ENCODE measurements at regions not wholly inside any gene's neighbourhood (a gene's known extent, or its start where the extent isn't known, plus 50 kb on each side); places are given as distances from the start of the nearest gene placed in this dataset.
A peak's percentile ranks its signal among the peaks of the same experiment; 100 is the strongest.

DNA sequence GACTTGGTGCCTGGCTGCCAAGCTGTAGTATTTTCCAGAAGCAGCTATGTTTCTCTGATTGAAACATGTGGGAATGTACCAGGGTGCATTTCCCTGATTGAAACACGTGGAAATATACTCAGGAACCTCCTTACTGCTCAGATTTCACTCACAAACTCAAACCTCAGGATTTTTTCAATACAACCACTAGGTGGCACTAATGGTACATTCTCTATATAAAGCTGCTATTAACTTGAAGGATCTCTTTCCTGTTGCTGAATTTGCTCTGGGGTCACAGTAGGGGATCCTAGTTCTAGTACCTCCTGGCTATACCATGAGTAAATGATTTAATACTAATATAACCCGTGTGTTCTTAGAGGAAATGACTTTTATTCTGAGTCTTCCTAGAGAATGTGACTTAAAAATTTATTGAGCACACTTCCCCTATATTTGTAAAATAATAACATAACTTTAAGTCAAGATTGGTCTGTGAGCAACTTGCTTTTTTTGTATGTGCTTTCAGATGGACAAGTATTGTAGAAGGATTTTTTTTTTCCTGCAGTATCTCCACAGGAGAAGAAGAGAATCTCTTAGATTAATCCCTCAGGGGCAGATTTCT is 173.8 kb upstream of the MIS18BP1 start:
- Histone ChIP-seq H3K9ac (no peak overlapping the region), H3K4me3 (no peak overlapping the region), H3K9me3 (ENCODE audit: low read depth) (no peaks in the 10 kb centered on the region), H2AFZ (no peak overlapping the region), H3K36me3 (ENCODE audit: low read depth) (no peaks in the 10 kb centered on the region), H3K4me2 (ENCODE audit: unreplicated experiment) (no peak overlapping the region), H3K27ac (no peak overlapping the region), H3K79me2 (ENCODE audit: insufficient read depth) (no peaks in the 10 kb centered on the region), H3K9me2 (ENCODE audit: insufficient read depth) (no peaks in the 10 kb centered on the region), H3K4me1 (ENCODE audit: insufficient read depth) (no peaks in the 10 kb centered on the region), H3K27me3 (replicated peaks; ENCODE audit: insufficient read depth) (no peaks in the 10 kb centered on the region), H3F3A (ENCODE audit: insufficient read depth) (no peaks in the 10 kb centered on the region), H4K20me1 (ENCODE audit: insufficient read depth) (no peaks in the 10 kb centered on the region)
- in situ Hi-C loops (cut with MboI), result no loop called here
- 0 to 1% methylated on average over 2 of the region's 2 CpGs for WGBS, 2 experiments (ENCODE audit: low coverage in 1 of 2, low lambda C conversion rate in 2 of 2, missing lambda C conversion rate in 2 of 2)
- peak; percentile 49 for DNase-seq
- TF ChIP-seq EZH2 (IDR thresholded peaks at IDR 0.05; ENCODE audit: insufficient read depth, poor library complexity, severe bottlenecking), result no peak

DNA sequence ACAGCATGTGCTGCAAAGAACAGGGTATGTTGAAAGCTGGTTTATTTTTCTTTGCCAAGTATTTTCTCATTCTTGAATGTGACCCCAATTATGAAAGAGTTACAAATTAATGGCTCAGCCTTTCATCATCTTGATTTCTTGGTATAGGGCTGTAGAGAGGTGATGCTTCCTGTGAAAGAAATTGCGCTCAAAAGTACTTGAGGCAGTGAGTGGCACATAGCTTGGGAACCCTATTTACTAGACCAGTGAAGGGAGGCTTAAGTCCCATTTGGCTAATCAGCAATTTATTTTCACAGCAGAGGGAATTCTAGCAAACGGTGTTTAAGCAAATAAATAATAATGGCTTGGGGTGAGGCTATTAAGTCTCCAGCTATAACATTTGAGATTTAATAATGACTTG is 153.9 kb upstream of the MIS18BP1 start:
- in situ Hi-C loops (cut with MboI), result no loop called here
- 23 to 43% methylated on average over 2 of the region's 2 CpGs for WGBS, 2 experiments (ENCODE audit: low coverage in 1 of 2, low lambda C conversion rate in 2 of 2, missing lambda C conversion rate in 2 of 2)

DNA sequence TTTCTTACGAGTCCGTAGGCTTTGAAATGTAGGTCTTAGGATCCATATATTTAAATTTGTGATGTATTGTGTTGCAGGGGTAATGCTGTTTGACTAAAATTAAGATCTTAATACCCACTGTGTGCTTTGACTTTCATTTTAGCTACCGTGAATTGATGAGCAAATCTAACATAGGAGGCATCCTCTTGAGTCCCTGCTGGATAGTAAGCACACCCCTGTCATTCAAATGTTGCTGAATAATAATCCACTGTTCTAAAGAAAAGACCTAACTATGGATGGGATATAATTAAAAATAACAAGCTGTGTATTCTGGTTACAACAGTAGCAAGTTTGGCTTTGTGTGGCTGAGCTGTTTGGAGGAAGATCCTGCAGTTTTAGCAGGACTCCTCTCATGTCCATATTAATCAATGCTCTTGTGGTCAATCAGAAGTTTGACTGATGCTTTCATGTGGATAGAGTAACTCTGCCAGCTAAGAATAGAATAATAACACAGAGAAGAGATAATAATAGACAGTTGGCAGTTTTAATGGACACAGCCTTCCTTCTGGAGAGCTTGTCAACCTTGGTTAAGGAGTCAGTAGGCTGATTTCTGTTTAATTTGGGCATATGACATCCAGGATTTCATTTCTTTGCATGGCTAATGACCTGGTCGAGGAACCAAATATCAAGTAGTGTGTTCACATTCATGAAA is 148.1 kb upstream of the MIS18BP1 start:
- Histone ChIP-seq H3K4me3 (no peak overlapping the region), H2AFZ (no peak overlapping the region), H3K9me3 (ENCODE audit: low read depth) (no peaks in the 10 kb centered on the region), H3K4me1 (ENCODE audit: insufficient read depth) (no peaks in the 10 kb centered on the region), H3K27me3 (replicated peaks; ENCODE audit: insufficient read depth) (no peaks in the 10 kb centered on the region), H3K79me2 (ENCODE audit: insufficient read depth) (no peaks in the 10 kb centered on the region), H4K20me1 (ENCODE audit: insufficient read depth) (no peaks in the 10 kb centered on the region), H3K27ac (no peak overlapping the region), H3F3A (ENCODE audit: insufficient read depth) (no peaks in the 10 kb centered on the region), H3K36me3 (ENCODE audit: low read depth) (no peaks in the 10 kb centered on the region), H3K4me2 (ENCODE audit: unreplicated experiment) (no peak overlapping the region), H3K9me2 (ENCODE audit: insufficient read depth) (no peaks in the 10 kb centered on the region), H3K9ac (no peak overlapping the region)
- TF ChIP-seq EZH2 (IDR thresholded peaks at IDR 0.05; ENCODE audit: insufficient read depth, poor library complexity, severe bottlenecking) (no peak), EZH2phosphoT487 (IDR thresholded peaks at IDR 0.05; ENCODE audit: insufficient read depth, low read depth) (no peak)
- no peak for DNase-seq
- WGBS, 2 experiments (ENCODE audit: low coverage in 1 of 2, low lambda C conversion rate in 2 of 2, missing lambda C conversion rate in 2 of 2), result 7 to 9% methylated on average over 4 of the region's 4 CpGs
- in situ Hi-C loops (cut with MboI), result no loop called here

More for the DNA sequence above, 153.9 kb upstream of the MIS18BP1 start:
- Histone ChIP-seq H3K9me3 (ENCODE audit: low read depth) (no peaks in the 10 kb centered on the region), H3K27ac (no peak overlapping the region), H3F3A (ENCODE audit: insufficient read depth) (no peaks in the 10 kb centered on the region), H4K20me1 (ENCODE audit: insufficient read depth) (no peaks in the 10 kb centered on the region), H3K9me2 (ENCODE audit: insufficient read depth) (no peaks in the 10 kb centered on the region), H3K4me1 (ENCODE audit: insufficient read depth) (no peaks in the 10 kb centered on the region), H3K4me3 (no peak overlapping the region), H3K79me2 (ENCODE audit: insufficient read depth) (no peaks in the 10 kb centered on the region), H3K27me3 (replicated peaks; ENCODE audit: insufficient read depth) (no peaks in the 10 kb centered on the region), H3K9ac (no peak overlapping the region), H3K4me2 (ENCODE audit: unreplicated experiment) (no peak overlapping the region), H2AFZ (no peak overlapping the region), H3K36me3 (ENCODE audit: low read depth) (no peaks in the 10 kb centered on the region)
- DNase-seq, result no peak
- no peak for TF ChIP-seq EZH2 (IDR thresholded peaks at IDR 0.05; ENCODE audit: insufficient read depth, poor library complexity, severe bottlenecking)

DNA sequence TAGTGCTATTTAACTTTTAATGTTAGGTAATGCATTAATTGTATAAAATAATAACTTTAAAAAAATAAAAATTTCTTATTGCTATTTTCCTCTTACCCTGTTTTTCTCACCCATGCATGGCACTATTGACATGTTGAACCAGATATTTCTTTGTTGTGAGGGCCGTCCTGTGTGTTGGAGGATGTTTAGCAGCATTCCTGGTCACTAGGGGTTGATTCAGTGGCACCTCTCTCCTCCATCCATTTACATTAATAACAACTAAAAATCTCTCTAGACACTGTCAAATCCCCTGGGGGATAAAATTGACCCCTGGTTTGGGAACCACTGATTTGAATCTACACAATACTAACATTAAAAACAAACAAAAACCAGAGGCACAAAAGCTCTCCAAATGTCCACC is 147.5 kb upstream of the MIS18BP1 start:
- H3K4me2 ChIP-seq (ENCODE audit: unreplicated experiment), result no peak overlapping the region
- no peak overlapping the region for H2AFZ ChIP-seq
- H3K9me3 ChIP-seq (ENCODE audit: low read depth), result no peaks in the 10 kb centered on the region
- H3K79me2 ChIP-seq (ENCODE audit: insufficient read depth), result no peaks in the 10 kb centered on the region
- H3F3A ChIP-seq (ENCODE audit: insufficient read depth), result no peaks in the 10 kb centered on the region
- H3K4me3 ChIP-seq, result no peak overlapping the region
- WGBS, 2 experiments (ENCODE audit: low coverage in 1 of 2, low lambda C conversion rate in 2 of 2, missing lambda C conversion rate in 2 of 2), result 0 to 6% methylated on average over 1 of the region's 1 CpG
- no peak overlapping the region for H3K9ac ChIP-seq
- H3K36me3 ChIP-seq (ENCODE audit: low read depth), result no peaks in the 10 kb centered on the region
- in situ Hi-C loops (cut with MboI), result no loop called here
- H3K27me3 ChIP-seq (replicated peaks; ENCODE audit: insufficient read depth), result no peaks in the 10 kb centered on the region
- H3K4me1 ChIP-seq (ENCODE audit: insufficient read depth), result no peaks in the 10 kb centered on the region
- H3K9me2 ChIP-seq (ENCODE audit: insufficient read depth), result no peaks in the 10 kb centered on the region
- TF ChIP-seq EZH2phosphoT487 (IDR thresholded peaks at IDR 0.05; ENCODE audit: insufficient read depth, low read depth), result no peak
- TF ChIP-seq EZH2 (IDR thresholded peaks at IDR 0.05; ENCODE audit: insufficient read depth, poor library complexity, severe bottlenecking), result no peak
- H4K20me1 ChIP-seq (ENCODE audit: insufficient read depth), result no peaks in the 10 kb centered on the region
- DNase-seq, result no peak
- H3K27ac ChIP-seq, result no peak overlapping the region
